B cell (primary cell): ENCODE measurements at regions not wholly inside any gene's neighbourhood (a gene's known extent, or its start where the extent isn't known, plus 50 kb on each side); places are given as distances from the start of the nearest gene placed in this dataset.

Source experiments
- ATAC-seq: fragments of 200-7000 bp; cut with Tn5 transposase; one replicate; pipeline ENCODE4 v1.10.0; 2021; ENCODE audit warnings: low read depth, mild to moderate bottlenecking, moderate number of reproducible peaks, moderate library complexity
- CTCF ChIA-PET: fragments of 350-600 bp; sonication (Branson Sonifier 250); formaldehyde crosslinking; loops from one replicate; lab custom pipeline; 2021; ENCODE audit warnings: antibody characterized with exemption, inconsistent platforms; lab: Charles Lee
- POLR2A ChIA-PET: fragments of 350-600 bp; sonication (Branson Sonifier 250); formaldehyde crosslinking; loops from one replicate; lab custom pipeline; 2021; ENCODE audit warnings: antibody characterized with exemption; lab: Charles Lee
- DNase-seq: peaks from one replicate; pipeline ENCODE4 v3.0.0; 2013
- H2AFZ ChIP-seq: 2 replicates; pipeline ENCODE4 v1.6.1; 2012; ENCODE audit warnings: mild to moderate bottlenecking, low read depth, low read length; ENCODE audit not compliant: insufficient read depth, poor library complexity, severe bottlenecking
- H3K27ac ChIP-seq, 2 donors: 1 replicate in 1 of 2; 2 replicates in 1 of 2; pipeline ENCODE4 v1.5.1; 2012 to 2013; ENCODE audit warnings: low read length in 2 of 2, mild to moderate bottlenecking in 2 of 2, moderate library complexity in 1 of 2
- H3K27me3 ChIP-seq, 4 experiments: fragments of 200-600 bp in 1 of 4; sonication (generic) in 1 of 4; replicated peaks in 1 of 4; 1 replicate in 2 of 4; 2 replicates in 2 of 4; pipeline versions ENCODE4 v1.6.1 to v1.7.0; 2013 to 2016; ENCODE audit warnings: low read length in 3 of 4, mild to moderate bottlenecking in 2 of 4, mixed read lengths in 1 of 4, moderate library complexity in 1 of 4; ENCODE audit not compliant: insufficient read depth in 4 of 4, control insufficient read depth in 3 of 4; ENCODE audit errors: control extremely low read depth in 1 of 4
- H3K36me3 ChIP-seq, 2 experiments: replicated peaks in 1 of 2; 1 replicate in 1 of 2; 2 replicates in 1 of 2; pipeline versions ENCODE4 v1.6.1 to v1.7.1; 2013; ENCODE audit warnings: low read length in 1 of 2; ENCODE audit not compliant: insufficient read depth in 2 of 2, control insufficient read depth in 1 of 2; ENCODE audit errors: control extremely low read depth in 1 of 2, extremely low read depth in 1 of 2
- H3K4me1 ChIP-seq, 2 donors: fragments of 200-600 bp in 1 of 2; sonication (generic) in 1 of 2; 1 replicate in 1 of 2; 2 replicates in 1 of 2; pipeline versions ENCODE4 v1.5.1 to v1.6.1; 2013 to 2017; ENCODE audit warnings: low read length in 2 of 2; ENCODE audit not compliant: control insufficient read depth in 2 of 2, insufficient read depth in 2 of 2
- H3K4me2 ChIP-seq: replicated peaks from 2 replicates; pipeline ENCODE3; 2012; ENCODE audit warnings: mild to moderate bottlenecking, low read depth, low read length; ENCODE audit not compliant: poor library complexity, severe bottlenecking
- H3K4me3 ChIP-seq, 5 experiments: fragments of 200-600 bp in 1 of 5; sonication (generic) in 1 of 5; 1 replicate in 3 of 5; 2 replicates in 2 of 5; pipeline versions ENCODE4 v1.5.1 to v1.7.0; 2011 to 2016; ENCODE audit warnings: low read length in 4 of 5, mild to moderate bottlenecking in 4 of 5, low read depth in 2 of 5, control low read depth in 1 of 5, moderate library complexity in 1 of 5; ENCODE audit not compliant: insufficient read depth in 1 of 5; ENCODE audit errors: control extremely low read depth in 1 of 5, extremely low read depth in 1 of 5
- H3K79me2 ChIP-seq: fragments of 200-600 bp; sonication (generic); one replicate; pipeline ENCODE4 v1.6.0; 2016; ENCODE audit warnings: low read length; ENCODE audit not compliant: control insufficient read depth, insufficient read depth
- H3K9ac ChIP-seq: fragments of 200-600 bp; sonication (generic); 2 replicates; pipeline ENCODE4 v1.6.1; 2017; ENCODE audit warnings: mild to moderate bottlenecking, low read length, moderate library complexity
- H3K9me3 ChIP-seq, 3 donors: one replicate each; pipeline versions ENCODE4 v1.6.1 to v1.7.1; 2013; ENCODE audit warnings: low read length in 2 of 3; ENCODE audit not compliant: control insufficient read depth in 2 of 3, insufficient read depth in 1 of 3; ENCODE audit errors: control extremely low read depth in 1 of 3
- H4K20me1 ChIP-seq: 2 replicates; pipeline ENCODE4 v1.6.0; 2012; ENCODE audit warnings: mild to moderate bottlenecking, low read length; ENCODE audit not compliant: insufficient read depth, control insufficient read depth, poor library complexity, severe bottlenecking
- H3K27ac Mint-ChIP-seq: one replicate; pipeline ENCODE4 v1.8.0; 2021; ENCODE audit warnings: mixed read lengths
- H3K27me3 Mint-ChIP-seq: one replicate; pipeline ENCODE4 v1.8.0; 2021; ENCODE audit warnings: mixed read lengths
- H3K4me1 Mint-ChIP-seq: one replicate; pipeline ENCODE4 v1.8.0; 2021; ENCODE audit warnings: mixed read lengths
- H3K4me3 Mint-ChIP-seq: one replicate; pipeline ENCODE4 v1.8.0; 2021; ENCODE audit warnings: mixed read lengths
- H3K9me3 Mint-ChIP-seq: one replicate; pipeline ENCODE4 v1.8.0; 2022; ENCODE audit warnings: mixed read lengths; ENCODE audit not compliant: insufficient read depth
- EZH2 ChIP-seq: IDR thresholded peaks from 2 replicates; pipeline ENCODE4 v1.6.1; 2012; ENCODE audit warnings: borderline replicate concordance, low read depth, mild to moderate bottlenecking, moderate library complexity, low read length; ENCODE audit not compliant: insufficient read depth, poor library complexity, severe bottlenecking
- WGBS: methylation state at CpG from one replicate; pipeline ENCODE4 v1.1.5; 2013; ENCODE audit warnings: missing lambda C conversion rate; ENCODE audit not compliant: insufficient coverage; 5-methylcytosine and 5-hydroxymethylcytosine counted together
- intact Hi-C: fragments of 100-400 bp; cut with micrococcal nuclease; formaldehyde crosslinking; loops from one replicate; pipeline ENCODE4 v1.10.0; 2022

GRCh38 chr10:30111340-30112022 is 52.1 kb upstream of the JCAD start:
- H3K9me3 ChIP-seq: peaks cover 0 to 3% (median 0%) of the 10 kb centered on the region in 3 donors
- peaks cover 6% of the 10 kb centered on the region for H3K27me3 Mint-ChIP-seq
- H3K27me3 ChIP-seq: no peaks in the 10 kb centered on the region
- H3K79me2 ChIP-seq: no peaks in the 10 kb centered on the region
- WGBS: no CpG with 5 or more reads among the region's 4 CpGs
- H3K27ac ChIP-seq: no peak overlapping the region
- ChIA-PET POLR2A (no interaction called here), CTCF (no interaction called here)
- TF ChIP-seq EZH2: no peak
- intact Hi-C loops: no loop called here
- H3K9ac ChIP-seq: no peak overlapping the region
- H4K20me1 ChIP-seq: no peaks in the 10 kb centered on the region
- no peak for ATAC-seq
- no peak overlapping the region for H3K4me3 ChIP-seq
- H3K9me3 Mint-ChIP-seq: no peaks in the 10 kb centered on the region
- H3K4me2 ChIP-seq: no peak overlapping the region
- DNase-seq: no peak
- no peaks in the 10 kb centered on the region for H3K36me3 ChIP-seq
- H2AFZ ChIP-seq: no peak overlapping the region
- H3K4me1 Mint-ChIP-seq: no peaks in the 10 kb centered on the region
- no peaks in the 10 kb centered on the region for H3K4me1 ChIP-seq
- H3K4me3 Mint-ChIP-seq: no peak overlapping the region
- H3K27ac Mint-ChIP-seq: no peak overlapping the region
